Activated CD4-positive, alpha-beta T cell treated with anti-CD3 and anti-CD28 coated beads for 24 hours (primary cell): ENCODE measurements at regions not wholly inside any gene's neighbourhood (a gene's known extent, or its start where the extent isn't known, plus 50 kb on each side); places are given as distances from the start of the nearest gene placed in this dataset.

ENCODE experiments used
- DNase-seq, 2 donors: peaks; one replicate each; pipeline ENCODE4 v3.0.0-alpha.2; 2020; ENCODE audit warnings: low read depth in 2 of 2

- no peak for DNase-seq
Measured at GRCh38 chr2:125491663-125492062, 1164.3 kb upstream of the GYPC start.

DNA sequence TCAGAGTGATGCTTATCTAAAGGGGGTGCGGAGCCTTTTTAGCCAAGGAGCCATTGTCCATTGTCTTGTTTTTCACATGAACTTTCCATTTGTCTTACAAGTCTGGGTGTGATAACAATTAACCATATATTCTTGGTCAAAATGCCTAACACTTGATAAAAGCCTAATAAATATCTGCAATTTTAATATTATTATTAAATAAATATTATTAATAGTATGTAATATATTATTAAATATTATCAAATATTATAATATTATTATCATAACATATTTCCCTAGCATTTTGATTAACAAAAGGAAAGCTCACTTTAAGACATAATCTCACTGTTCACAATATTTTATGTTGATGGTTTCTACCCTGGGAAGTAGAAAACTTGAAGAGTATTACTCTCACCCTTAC lies 1143.6 kb upstream of the GYPC start:
- DNase-seq = no peak

DNA sequence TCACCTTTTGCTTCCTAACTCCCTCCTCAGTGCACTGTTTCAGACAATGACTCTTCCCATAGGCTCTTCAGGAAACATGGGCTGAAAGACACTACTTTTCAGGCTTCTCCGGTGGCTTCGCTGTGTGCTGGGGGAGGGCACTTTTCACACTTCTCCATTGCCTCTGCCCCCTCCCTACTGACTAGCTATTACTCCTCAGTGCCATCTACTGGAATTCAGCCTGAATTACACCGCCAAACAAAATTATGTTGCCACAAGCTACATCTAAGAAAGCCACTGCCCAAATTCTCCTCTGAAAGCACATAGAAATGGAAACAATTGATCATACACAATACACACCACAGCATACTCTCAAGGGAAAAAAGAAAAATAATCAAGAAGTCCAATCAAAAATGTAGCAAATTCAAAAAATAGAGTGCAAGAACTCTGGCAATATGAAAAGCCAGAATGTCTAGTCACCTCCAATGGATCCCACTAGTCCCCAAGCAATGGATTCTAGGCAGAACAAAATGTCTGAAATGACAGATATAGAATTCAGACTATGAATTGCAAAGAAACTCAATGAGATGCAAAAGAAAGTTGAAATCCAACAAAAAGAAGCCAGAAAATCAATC lies 1139.4 kb upstream of the GYPC start:
- DNase-seq = no peak

GRCh38 chr2:125526093-125526492 lies 1129.9 kb upstream of the GYPC start:
- no peak for DNase-seq

DNA sequence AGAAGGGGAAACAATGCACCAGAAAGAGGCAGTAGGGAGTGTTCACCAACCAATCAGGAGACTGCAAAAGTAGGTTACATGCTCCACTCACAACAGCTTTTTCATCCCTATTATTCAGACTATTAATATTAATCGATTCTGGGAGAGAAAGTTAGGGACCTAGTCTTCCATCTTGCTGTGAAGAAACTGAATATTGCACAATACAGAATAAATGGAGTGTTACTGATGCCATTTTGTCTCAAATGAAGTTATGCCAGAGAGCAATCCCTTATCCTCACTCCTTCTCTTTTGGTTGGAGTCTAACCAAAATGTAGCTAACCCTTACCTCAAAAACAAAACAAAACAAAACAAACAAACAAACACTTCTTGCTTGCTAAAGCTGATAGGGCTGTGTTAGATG lies 1120.9 kb upstream of the GYPC start:
- DNase-seq = no peak

DNA sequence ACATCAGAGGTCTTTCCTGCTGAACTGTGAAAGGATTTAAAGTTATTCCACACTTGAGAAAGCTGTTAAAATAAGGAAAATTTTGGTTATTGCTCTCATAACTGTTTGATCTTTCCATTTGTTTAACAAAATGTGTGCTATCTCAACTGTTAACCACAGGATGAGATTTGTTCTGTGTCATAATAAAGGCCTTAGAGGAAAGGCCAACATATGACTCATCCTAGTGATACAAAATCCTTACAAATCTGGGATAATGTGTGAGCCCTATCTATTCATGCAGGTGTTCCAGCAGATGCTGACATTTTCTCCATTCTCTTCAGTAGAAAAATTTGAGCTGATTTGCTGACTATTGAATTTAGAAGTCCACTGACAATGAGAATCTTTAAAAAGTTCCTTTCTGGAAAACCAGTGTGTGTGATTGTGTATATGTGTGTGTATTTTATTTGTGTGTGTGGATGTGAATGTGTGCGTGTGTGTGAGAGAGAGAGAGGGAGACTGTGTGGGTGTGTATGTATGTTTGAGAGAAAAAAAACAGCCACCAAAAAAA lies 1111.9 kb upstream of the GYPC start:
- DNase-seq = no peak

- no peak for DNase-seq
Measured at GRCh38 chr2:125553768-125554167, 1102.2 kb upstream of the GYPC start.

GRCh38 chr2:125554956-125555355 lies 1101.0 kb upstream of the GYPC start:
- no peak for DNase-seq

DNA sequence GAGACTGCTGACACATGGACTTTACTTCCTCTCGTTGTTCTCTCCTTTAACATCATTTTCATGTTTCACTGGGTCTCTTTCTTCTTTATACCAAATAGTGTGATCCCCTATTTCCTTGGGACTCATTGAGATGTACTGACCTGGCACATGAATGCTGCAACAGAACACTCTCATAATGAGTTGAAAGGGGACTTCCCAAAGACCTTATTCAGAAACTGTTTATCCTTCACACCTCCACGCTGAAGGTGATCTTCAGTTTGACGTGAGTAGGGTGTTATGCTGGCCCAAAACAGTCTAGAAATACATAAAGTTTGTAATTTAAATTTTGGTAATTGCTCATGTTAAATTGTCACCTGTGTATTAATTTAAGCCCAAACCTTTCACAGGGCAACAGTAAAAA lies 1096.8 kb upstream of the GYPC start:
- DNase-seq = no peak

DNA sequence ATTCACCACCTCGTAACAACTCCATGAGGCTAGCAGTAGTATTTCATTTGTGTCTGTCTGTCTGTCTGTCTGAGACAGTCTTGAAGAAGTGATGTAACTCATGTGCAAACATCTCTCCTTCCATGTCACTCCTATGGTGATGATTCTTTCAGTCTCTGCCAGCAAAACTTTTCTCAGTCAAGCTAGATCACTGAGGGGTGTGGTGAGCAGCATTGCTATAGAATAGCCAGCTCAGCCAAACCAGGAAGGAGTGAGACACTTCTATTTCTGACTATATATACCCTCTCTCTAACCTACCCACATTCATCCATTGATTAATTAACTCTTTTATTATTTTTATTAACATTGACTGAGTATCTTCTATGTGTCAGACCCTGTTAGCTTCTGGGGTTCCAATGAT lies 1095.1 kb upstream of the GYPC start:
- DNase-seq = no peak

- no peak for DNase-seq
Measured at GRCh38 chr2:125561302-125561701, 1094.7 kb upstream of the GYPC start.

DNA sequence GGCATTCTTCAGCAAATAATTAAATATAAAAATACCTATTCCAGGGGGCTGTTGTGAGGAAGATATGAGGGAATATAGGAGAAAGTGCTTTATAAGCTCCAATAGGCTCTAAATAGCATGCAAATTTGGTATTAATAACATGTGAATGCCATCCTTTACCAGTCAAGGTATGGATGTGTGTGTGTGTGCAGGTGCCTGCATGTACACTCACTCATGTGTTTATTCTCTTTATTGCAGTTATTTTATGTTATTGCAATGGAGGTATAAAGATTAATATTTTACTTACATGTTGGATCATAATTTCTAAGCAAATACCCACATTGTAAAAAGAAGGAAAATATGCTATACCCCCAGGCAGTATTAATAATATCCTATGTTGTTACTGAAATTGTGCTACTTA lies 1093.0 kb upstream of the GYPC start:
- DNase-seq = no peak

DNA sequence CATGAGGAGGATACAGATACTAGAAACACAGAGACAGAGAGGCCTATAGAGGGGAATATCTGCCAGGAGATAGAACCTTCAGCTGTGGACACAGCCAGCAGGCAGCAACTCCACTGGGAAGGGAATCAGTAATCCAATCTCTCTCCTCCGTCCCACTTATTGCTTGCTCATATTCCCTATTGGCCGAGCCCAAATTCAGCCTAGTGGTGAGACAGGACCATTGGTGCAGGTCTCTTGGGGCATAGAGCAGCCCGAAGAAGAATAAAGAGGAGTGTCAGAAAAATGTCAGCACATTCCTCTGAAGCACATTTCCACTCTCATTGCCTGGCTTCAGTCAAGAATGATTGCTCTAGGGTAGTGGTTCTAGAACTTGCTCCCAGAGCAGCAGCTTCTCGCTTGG lies 1091.5 kb upstream of the GYPC start:
- no peak for DNase-seq

GRCh38 chr2:125566422-125566821 lies 1089.5 kb upstream of the GYPC start:
- DNase-seq = no peak

- DNase-seq = no peak
Measured at GRCh38 chr2:125567100-125567499, 1088.9 kb upstream of the GYPC start.

DNA sequence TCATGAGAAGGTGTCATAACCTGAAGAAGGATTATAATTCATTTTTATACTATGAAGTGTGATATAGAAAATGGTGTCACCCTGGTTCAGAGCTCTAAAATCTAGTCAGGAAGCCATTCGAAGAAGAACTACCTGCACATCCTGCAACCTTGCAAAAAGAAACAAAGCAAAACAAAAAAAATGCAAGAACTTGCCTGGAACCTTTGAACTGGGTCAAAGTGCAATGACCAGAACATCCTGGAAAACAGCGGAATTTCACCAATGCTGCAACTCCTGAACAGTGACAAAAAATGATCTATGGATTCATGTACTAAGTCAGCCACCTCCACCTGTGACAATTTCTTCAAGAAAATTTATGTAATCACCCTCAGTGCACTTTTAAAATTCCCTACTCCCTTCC lies 1083.3 kb upstream of the GYPC start:
- no peak for DNase-seq

DNA sequence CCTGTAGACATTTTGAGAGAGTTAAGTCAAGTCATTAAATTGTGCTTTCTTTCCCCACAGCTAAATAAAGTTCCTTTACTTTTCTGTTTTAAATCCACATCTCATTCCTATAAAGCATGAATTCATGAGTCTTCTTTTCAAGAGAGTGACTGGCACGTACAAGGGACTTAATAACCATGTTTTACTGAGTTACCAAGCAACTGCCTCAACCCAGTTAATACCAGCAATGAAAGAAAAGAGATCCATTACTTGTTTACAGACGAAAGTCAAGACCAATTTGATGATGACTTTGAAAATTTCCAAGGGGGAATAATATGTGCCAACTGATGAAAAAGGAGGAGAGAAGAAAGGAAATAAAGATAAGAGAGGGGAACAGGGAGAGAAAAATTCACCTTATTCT lies 1082.5 kb upstream of the GYPC start:
- DNase-seq = no peak

- DNase-seq = no peak
Measured at GRCh38 chr2:125576558-125576957, 1079.4 kb upstream of the GYPC start.

DNA sequence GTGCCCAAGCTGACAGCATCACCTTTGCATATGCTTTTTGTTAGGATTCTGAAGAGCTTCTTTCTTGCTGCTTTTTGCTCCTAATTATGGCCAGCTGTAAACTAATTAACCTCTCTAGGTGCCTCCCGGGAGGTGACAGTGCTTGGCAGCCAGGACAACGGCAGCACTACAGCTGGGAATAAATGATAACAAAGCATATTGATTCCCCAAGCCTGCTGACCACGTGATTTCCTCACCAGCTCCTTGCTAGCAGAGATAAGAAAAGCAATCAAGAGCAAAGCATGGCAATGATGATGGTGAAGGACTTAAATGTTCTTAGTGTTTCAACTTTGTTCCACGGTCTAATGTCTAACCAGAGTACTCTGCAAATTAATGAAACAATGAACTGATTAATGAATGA lies 1074.4 kb upstream of the GYPC start:
- no peak for DNase-seq

DNA sequence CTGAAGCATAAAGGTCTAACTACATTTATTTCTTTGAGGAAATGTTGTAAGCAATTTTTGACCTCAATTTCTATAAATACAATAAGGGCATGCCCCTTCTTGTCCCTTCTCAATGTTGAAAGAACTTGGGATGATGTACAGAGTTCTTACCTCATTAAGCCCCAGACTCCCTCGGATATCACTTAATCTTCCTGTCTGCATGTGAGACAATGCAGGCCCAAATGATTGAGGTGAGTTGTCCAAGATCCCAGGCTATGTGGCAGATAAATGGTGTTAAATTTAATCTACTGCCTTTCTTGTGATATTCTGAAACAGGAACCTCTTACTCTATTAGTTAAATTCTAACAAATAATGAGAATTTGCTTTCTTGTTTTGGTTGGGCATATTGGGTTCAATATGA lies 1073.4 kb upstream of the GYPC start:
- no peak for DNase-seq

DNA sequence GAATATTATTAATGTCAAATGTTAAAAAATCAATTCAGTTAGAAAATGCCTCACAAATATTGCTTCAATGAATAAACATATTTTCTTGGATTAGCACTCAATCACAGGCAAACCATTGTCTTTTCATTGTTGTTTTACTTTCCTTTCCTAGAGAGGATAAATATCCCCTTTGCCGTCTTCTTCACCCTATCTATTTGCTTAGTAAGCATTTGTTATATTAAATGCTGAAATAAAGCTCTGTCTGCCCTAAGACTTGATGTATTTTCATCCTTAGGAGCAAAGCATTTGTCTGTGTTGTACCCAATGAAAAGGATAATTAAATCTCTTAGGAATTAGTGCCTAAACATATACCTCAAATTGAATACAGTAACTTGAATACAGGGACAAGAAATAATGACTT lies 1071.2 kb upstream of the GYPC start:
- DNase-seq = no peak

- no peak for DNase-seq
Measured at GRCh38 chr2:125588780-125589179, 1067.2 kb upstream of the GYPC start.

- DNase-seq = no peak
Measured at GRCh38 chr2:125591954-125592353, 1064.0 kb upstream of the GYPC start.

- no peak for DNase-seq
Measured at GRCh38 chr2:125593036-125593435, 1062.9 kb upstream of the GYPC start.
